SU-DHL-6 (cell line): ENCODE measurements at regions not wholly inside any gene's neighbourhood (a gene's known extent, or its start where the extent isn't known, plus 50 kb on each side); places are given as distances from the start of the nearest gene placed in this dataset.

ENCODE experiments used
- H2AFZ ChIP-seq: fragments of 200-600 bp; sonication (generic); 2 replicates; pipeline ENCODE4 v1.6.1; 2014; ENCODE audit warnings: low read depth, mild to moderate bottlenecking, moderate library complexity, mixed read lengths, antibody characterized with exemption, low read length; ENCODE audit not compliant: severe bottlenecking
- H3F3A ChIP-seq: fragments of 200-600 bp; shearing (Covaris generic); 2 replicates; pipeline ENCODE4 v1.6.0; 2016; ENCODE audit warnings: antibody characterized with exemption, mild to moderate bottlenecking; ENCODE audit not compliant: insufficient read depth
- H3K27ac ChIP-seq: fragments of 200-600 bp; sonication (generic); 2 replicates; pipeline ENCODE4 v1.5.1; 2016; ENCODE audit warnings: low read depth, mild to moderate bottlenecking, low read length, moderate library complexity, mixed read lengths
- H3K27me3 ChIP-seq: fragments of 200-600 bp; sonication (generic), shearing (Covaris generic); 2 replicates; pipeline ENCODE4 v1.6.0; 2014; ENCODE audit warnings: mild to moderate bottlenecking, low read length
- H3K36me3 ChIP-seq: fragments of 200-600 bp; sonication (generic); 2 replicates; pipeline ENCODE4 v1.6.1; 2014; ENCODE audit warnings: mild to moderate bottlenecking, low read length, mixed read lengths
- H3K4me2 ChIP-seq: fragments of 300-600, 200-600 bp; shearing (Covaris generic), sonication (generic); 2 replicates; pipeline ENCODE4 v1.6.0; 2014; ENCODE audit warnings: low read length, low read depth, mild to moderate bottlenecking; ENCODE audit not compliant: poor library complexity, severe bottlenecking
- H3K4me3 ChIP-seq: fragments of 200-600 bp; sonication (generic); 2 replicates; pipeline ENCODE4 v1.5.1; 2014; ENCODE audit warnings: antibody characterized with exemption, low read length, mild to moderate bottlenecking, mixed read lengths; ENCODE audit not compliant: insufficient read depth, poor library complexity, severe bottlenecking
- H3K79me2 ChIP-seq: fragments of 200-600 bp; sonication (generic); 2 replicates; pipeline ENCODE4 v1.6.1; 2014; ENCODE audit warnings: mild to moderate bottlenecking, low read length, moderate library complexity; ENCODE audit not compliant: insufficient read depth
- H3K9ac ChIP-seq: fragments of 200-600 bp; sonication (generic); 2 replicates; pipeline ENCODE4 v1.7.0; 2014; ENCODE audit warnings: mild to moderate bottlenecking, low read length
- H3K9me2 ChIP-seq: fragments of 200-600 bp; sonication (generic); replicated peaks from 2 replicates; pipeline ENCODE4 v1.6.1; 2014; ENCODE audit warnings: low read length; ENCODE audit not compliant: insufficient read depth
- H3K9me3 ChIP-seq: fragments of 200-600 bp; sonication (generic); 2 replicates; pipeline ENCODE4 v1.6.1; 2014; ENCODE audit warnings: low read length, mixed read lengths; ENCODE audit not compliant: insufficient read depth
- H4K20me1 ChIP-seq: fragments of 200-600 bp; sonication (generic); 2 replicates; pipeline ENCODE4 v1.6.1; 2014; ENCODE audit warnings: low read depth, mild to moderate bottlenecking, antibody characterized with exemption, low read length, moderate library complexity, mixed read lengths
- CTCF ChIP-seq: fragments of 200-600 bp; sonication (generic); IDR thresholded peaks from one replicate; pipeline ENCODE4 v1.5.1; 2017; ENCODE audit warnings: antibody characterized with exemption, mild to moderate bottlenecking, low read length, moderate library complexity; ENCODE audit not compliant: insufficient read depth, poor library complexity, severe bottlenecking
- EZH2phosphoT487 ChIP-seq: fragments of 200-600 bp; sonication (generic), shearing (Covaris generic); conservative IDR thresholded peaks from 2 replicates; pipeline ENCODE4 v1.6.1; 2018; ENCODE audit warnings: mild to moderate bottlenecking, antibody characterized with exemption, low read length, moderate library complexity, mixed read lengths

DNA sequence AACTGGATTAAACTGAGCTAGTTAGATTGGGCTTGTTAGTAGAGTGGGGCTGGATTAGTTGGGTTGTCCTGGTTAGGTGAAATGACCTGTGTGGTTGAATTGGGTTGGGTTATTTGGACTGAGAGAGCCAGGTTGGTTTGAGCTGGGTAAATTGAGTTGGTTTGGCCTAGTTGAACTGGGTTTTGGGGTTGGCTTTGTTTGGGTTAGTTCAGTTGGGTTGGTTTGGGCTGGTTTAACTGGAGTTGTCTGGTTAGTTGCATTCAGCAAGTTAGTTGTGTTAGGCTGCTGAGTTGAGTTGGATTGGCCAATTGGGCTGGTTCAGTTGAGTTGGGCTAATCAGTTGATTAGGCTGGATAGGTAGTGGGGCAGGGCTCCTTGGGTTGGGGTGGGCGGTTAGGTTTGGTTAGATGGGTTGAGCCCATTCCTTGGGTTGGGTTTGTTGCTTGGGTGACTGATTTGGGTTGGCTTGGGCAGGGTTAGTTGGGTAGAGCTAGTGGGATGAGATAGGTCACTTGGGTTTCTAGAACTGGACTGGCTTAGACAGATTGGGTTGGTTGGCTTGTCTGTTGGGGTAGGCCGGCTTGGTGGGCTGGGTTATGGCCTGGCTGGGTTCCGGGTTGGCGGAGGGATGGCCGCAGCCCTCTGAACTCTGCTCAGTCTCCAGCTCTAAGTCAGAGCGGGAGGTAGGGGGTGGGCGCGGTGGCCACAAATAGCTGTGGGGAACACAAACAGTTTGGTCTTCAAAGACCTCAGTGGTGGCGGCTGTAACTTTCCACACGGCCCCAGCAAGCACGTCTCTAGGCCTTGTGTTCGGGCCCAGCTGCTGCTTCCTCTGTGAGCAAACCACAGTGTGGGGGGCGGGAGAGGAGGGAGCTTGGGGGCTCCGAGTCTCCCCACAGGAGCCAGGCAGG lies 67.2 kb upstream of the RUNX3 start:
- Histone ChIP-seq H2AFZ (no peak overlapping the region), H3K9me2 (no peaks in the 10 kb centered on the region), H4K20me1 (no peaks in the 10 kb centered on the region), H3K4me2 (no peak overlapping the region), H3K9ac (no peak overlapping the region), H3K36me3 (no peaks in the 10 kb centered on the region), H3F3A (no peaks in the 10 kb centered on the region), H3K27ac (no peak overlapping the region), H3K27me3 (no peaks in the 10 kb centered on the region), H3K9me3 (no peaks in the 10 kb centered on the region), H3K4me3 (no peak overlapping the region), H3K79me2 (no peaks in the 10 kb centered on the region)
- TF ChIP-seq CTCF (no peak), EZH2phosphoT487 (no peak)

- H3K4me2 ChIP-seq = no peak overlapping the region
- H3K27me3 ChIP-seq = no peaks in the 10 kb centered on the region
- no peaks in the 10 kb centered on the region for H3F3A ChIP-seq
- H3K9me3 ChIP-seq = no peaks in the 10 kb centered on the region
- H3K4me3 ChIP-seq = no peak overlapping the region
- no peaks in the 10 kb centered on the region for H3K36me3 ChIP-seq
- no peaks in the 10 kb centered on the region for H3K9me2 ChIP-seq
- H2AFZ ChIP-seq = no peak overlapping the region
- H3K9ac ChIP-seq = no peak overlapping the region
- H4K20me1 ChIP-seq = no peaks in the 10 kb centered on the region
- H3K79me2 ChIP-seq = no peaks in the 10 kb centered on the region
- H3K27ac ChIP-seq = no peak overlapping the region
- no peak for TF ChIP-seq EZH2phosphoT487
- TF ChIP-seq CTCF = no peak
Observed at GRCh38 chr1:24996456-24996855, 66.4 kb upstream of the RUNX3 start.

GRCh38 chr1:24995661-24996060 lies 65.6 kb upstream of the RUNX3 start:
- H3K4me3 ChIP-seq = no peak overlapping the region
- TF ChIP-seq CTCF (no peak), EZH2phosphoT487 (no peak)
- H2AFZ ChIP-seq = no peak overlapping the region
- no peak overlapping the region for H3K27ac ChIP-seq
- no peaks in the 10 kb centered on the region for H3K36me3 ChIP-seq
- H3F3A ChIP-seq = no peaks in the 10 kb centered on the region
- no peak overlapping the region for H3K4me2 ChIP-seq
- no peaks in the 10 kb centered on the region for H3K9me2 ChIP-seq
- no peak overlapping the region for H3K9ac ChIP-seq
- no peaks in the 10 kb centered on the region for H3K9me3 ChIP-seq
- no peaks in the 10 kb centered on the region for H3K27me3 ChIP-seq
- no peaks in the 10 kb centered on the region for H3K79me2 ChIP-seq
- no peaks in the 10 kb centered on the region for H4K20me1 ChIP-seq
